ENCODE measurements at regions not wholly inside any gene's neighbourhood (a gene's known extent, or its start where the extent isn't known, plus 50 kb on each side); places are given as distances from the start of the nearest gene placed in this dataset.

- no peak overlapping the region for H3K4ac ChIP-seq (replicated peaks; ENCODE audit: insufficient read length, low read depth, low read length)
- H3K79me1 ChIP-seq (ENCODE audit: low read depth, low read length), result no peaks in the 10 kb centered on the region
- no peak overlapping the region for H2BK120ac ChIP-seq (replicated peaks; ENCODE audit: low read depth, low read length)
- H4K8ac ChIP-seq (ENCODE audit: extremely low read depth, insufficient read depth, low read length), result no peak overlapping the region
- no peak overlapping the region for H2AFZ ChIP-seq (ENCODE audit: low read length)
- no peaks in the 10 kb centered on the region for H3K79me2 ChIP-seq (ENCODE audit: control insufficient read depth in 1 of 2, insufficient read depth in 2 of 2, low read length in 2 of 2)
- H3K23me2 ChIP-seq (ENCODE audit: low read depth, low read length), result no peaks in the 10 kb centered on the region
- H4K20me1 ChIP-seq (replicated peaks in 1 of 2; ENCODE audit: control insufficient read depth in 1 of 2, insufficient read depth in 2 of 2, low read length in 2 of 2), result no peaks in the 10 kb centered on the region
- FAIRE-seq (no peak), DNase-seq (ENCODE audit: low read depth in 1 of 2, low spot score in 2 of 2) (no peak)
- no peak overlapping the region for H2BK15ac ChIP-seq (ENCODE audit: low read length)
- H3K36me3 ChIP-seq (ENCODE audit: control insufficient read depth in 2 of 4, insufficient read depth in 4 of 4, low read length in 3 of 4), result no peaks in the 10 kb centered on the region
- H3K56ac ChIP-seq (replicated peaks; ENCODE audit: insufficient read length, low read depth, low read length), result no peak overlapping the region
- no peak overlapping the region for H3K23ac ChIP-seq (ENCODE audit: insufficient read length)
- H3K27ac ChIP-seq (ENCODE audit: low read depth, low read length), result no peak overlapping the region
- H3K9me3 ChIP-seq (ENCODE audit: insufficient read depth in 2 of 2, low read depth in 1 of 2, low read length in 1 of 2), result no peaks in the 10 kb centered on the region
- no peak overlapping the region for H4K91ac ChIP-seq (replicated peaks; ENCODE audit: insufficient read length, low read length)
- no peak overlapping the region for H3K4me2 ChIP-seq (ENCODE audit: insufficient read depth in 1 of 2, low read depth in 2 of 2, low read length in 2 of 2)
- no peak overlapping the region for H2BK5ac ChIP-seq (ENCODE audit: low read depth, low read length)
- H3K27me3 ChIP-seq (replicated peaks in 1 of 4; ENCODE audit: control insufficient read depth in 3 of 4, extremely low read depth in 1 of 4, insufficient read depth in 3 of 4, low read length in 3 of 4), result peaks cover 0 to 1% (median 0%) of the 10 kb centered on the region in 4 experiments; a peak in 1 of 7 replicates
- no peak overlapping the region for H3K18ac ChIP-seq (ENCODE audit: extremely low read depth, low read length)
- CTCF ChIA-PET (ENCODE audit: partially characterized antibody), result interaction anchor here (1.1 kb wide), 1 partner anchor 129 kb away, joined by 5 read pairs; no protein-coding TSS in a partner anchor
- H3K4me1 ChIP-seq (replicated peaks in 1 of 4; ENCODE audit: control insufficient read depth in 3 of 4, insufficient read depth in 4 of 4, low read length in 3 of 4), result no peaks in the 10 kb centered on the region
- no peak overlapping the region for H3K9ac ChIP-seq (replicated peaks in 1 of 4; ENCODE audit: extremely low read depth in 1 of 4, low read depth in 3 of 4, low read length in 3 of 4)
- no peak overlapping the region for H4K5ac ChIP-seq (ENCODE audit: insufficient read length, low read depth, low read length)
- no peak overlapping the region for H3K14ac ChIP-seq (ENCODE audit: insufficient read length)
- H2BK20ac ChIP-seq (ENCODE audit: low read length), result no peak overlapping the region
- no peak overlapping the region for H2BK12ac ChIP-seq (ENCODE audit: low read depth, low read length)
- POLR2A ChIA-PET (ENCODE audit: partially characterized antibody), result no interaction called here
- H3K4me3 ChIP-seq (ENCODE audit: extremely low read depth in 1 of 4, insufficient read depth in 2 of 4, low read depth in 3 of 4, low read length in 4 of 4), result no peak overlapping the region
- H2AK5ac ChIP-seq (ENCODE audit: low read depth, low read length), result no peak overlapping the region
- TF ChIP-seq HDAC2 (IDR thresholded peaks at IDR 0.05; ENCODE audit: borderline replicate concordance in 1 of 2, low read depth in 2 of 2, low read length in 2 of 2) (no peak), YY1 (IDR thresholded peaks at IDR 0.05; ENCODE audit: low read depth, low read length) (no peak), TAF7 (optimal IDR thresholded peaks at IDR 0.05; ENCODE audit: borderline replicate concordance, low read depth, low read length) (no peak)
Measured at GRCh38 chr6:99741092-99741491, 134.5 kb downstream of the PRDM13 start.

All from H1 (cell line).